ENCODE measurements at regions not wholly inside any gene's neighbourhood (a gene's known extent, or its start where the extent isn't known, plus 50 kb on each side); places are given as distances from the start of the nearest gene placed in this dataset.

DNA sequence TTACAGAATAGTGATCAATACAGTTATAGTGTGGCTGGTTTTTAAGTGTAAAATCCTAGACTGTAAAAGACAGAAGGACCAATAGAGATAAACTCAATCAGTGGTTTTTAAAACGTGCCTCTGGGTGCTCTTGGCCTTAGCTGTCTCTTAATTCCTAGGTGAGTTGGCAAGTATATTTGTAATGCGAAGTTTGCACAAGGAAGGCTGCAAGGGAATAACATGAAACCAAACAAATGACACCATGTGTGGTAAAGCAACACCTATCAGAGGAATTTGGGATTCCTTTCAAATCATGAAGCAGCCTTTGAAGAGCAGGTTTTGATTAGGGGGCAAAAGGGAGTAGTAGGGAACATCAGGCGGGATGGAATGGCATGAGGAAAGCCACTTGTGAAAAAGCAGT is 284.6 kb downstream of the INHBA start:
- H3K4me3 ChIP-seq (replicated peaks in 1 of 2; ENCODE audit: low read depth in 2 of 2, low read length in 2 of 2): no peak overlapping the region
- TF ChIP-seq, protein P1, sequence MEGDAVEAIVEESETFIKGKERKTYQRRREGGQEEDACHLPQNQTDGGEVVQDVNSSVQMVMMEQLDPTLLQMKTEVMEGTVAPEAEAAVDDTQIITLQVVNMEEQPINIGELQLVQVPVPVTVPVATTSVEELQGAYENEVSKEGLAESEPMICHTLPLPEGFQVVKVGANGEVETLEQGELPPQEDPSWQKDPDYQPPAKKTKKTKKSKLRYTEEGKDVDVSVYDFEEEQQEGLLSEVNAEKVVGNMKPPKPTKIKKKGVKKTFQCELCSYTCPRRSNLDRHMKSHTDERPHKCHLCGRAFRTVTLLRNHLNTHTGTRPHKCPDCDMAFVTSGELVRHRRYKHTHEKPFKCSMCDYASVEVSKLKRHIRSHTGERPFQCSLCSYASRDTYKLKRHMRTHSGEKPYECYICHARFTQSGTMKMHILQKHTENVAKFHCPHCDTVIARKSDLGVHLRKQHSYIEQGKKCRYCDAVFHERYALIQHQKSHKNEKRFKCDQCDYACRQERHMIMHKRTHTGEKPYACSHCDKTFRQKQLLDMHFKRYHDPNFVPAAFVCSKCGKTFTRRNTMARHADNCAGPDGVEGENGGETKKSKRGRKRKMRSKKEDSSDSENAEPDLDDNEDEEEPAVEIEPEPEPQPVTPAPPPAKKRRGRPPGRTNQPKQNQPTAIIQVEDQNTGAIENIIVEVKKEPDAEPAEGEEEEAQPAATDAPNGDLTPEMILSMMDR (IDR thresholded peaks at IDR 0.05; ENCODE audit: low read depth, low read length): no peak
- no peak for DNase-seq (ENCODE audit: low read depth in 2 of 2)

GRCh38 chr7:41416208-41416595 is 286.7 kb downstream of the INHBA start:
- TF ChIP-seq, protein P1 (IDR thresholded peaks at IDR 0.05; ENCODE audit: low read depth, low read length): no peak
- DNase-seq (ENCODE audit: low read depth in 2 of 2): peak in 1 of 2 donors; percentile 3
- no peak overlapping the region for H3K4me3 ChIP-seq (replicated peaks in 1 of 2; ENCODE audit: low read depth in 2 of 2, low read length in 2 of 2)

- TF ChIP-seq, protein P1 (IDR thresholded peaks at IDR 0.05; ENCODE audit: low read depth, low read length): no peak
- no peak for DNase-seq (ENCODE audit: low read depth in 2 of 2)
- H3K4me3 ChIP-seq (replicated peaks in 1 of 2; ENCODE audit: low read depth in 2 of 2, low read length in 2 of 2): no peak overlapping the region
Measured at GRCh38 chr7:41415471-41416207, 287.3 kb downstream of the INHBA start.

DNA sequence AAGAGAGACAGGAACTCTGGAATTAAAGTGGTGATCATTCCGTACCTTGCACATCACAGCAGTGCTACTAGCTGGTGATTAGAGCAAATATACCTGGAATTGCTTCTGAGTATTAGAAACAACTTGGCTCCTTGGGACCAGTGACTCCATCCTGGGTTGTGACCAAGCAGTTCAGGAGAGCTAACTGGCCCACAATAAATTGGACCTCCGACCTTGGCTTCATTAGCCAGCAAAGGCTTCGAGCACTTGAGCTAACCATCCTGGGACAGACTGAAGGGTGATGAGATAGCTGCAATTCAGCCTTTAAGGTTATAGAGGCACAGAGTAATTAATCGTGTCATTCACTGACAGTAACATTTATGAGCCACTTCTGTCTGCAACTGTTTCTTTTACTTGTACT is 287.8 kb downstream of the INHBA start:
- TF ChIP-seq, protein P1 (IDR thresholded peaks at IDR 0.05; ENCODE audit: low read depth, low read length): no peak
- H3K4me3 ChIP-seq (replicated peaks in 1 of 2; ENCODE audit: low read depth in 2 of 2, low read length in 2 of 2): no peak overlapping the region
- no peak for DNase-seq (ENCODE audit: low read depth in 2 of 2)

DNA sequence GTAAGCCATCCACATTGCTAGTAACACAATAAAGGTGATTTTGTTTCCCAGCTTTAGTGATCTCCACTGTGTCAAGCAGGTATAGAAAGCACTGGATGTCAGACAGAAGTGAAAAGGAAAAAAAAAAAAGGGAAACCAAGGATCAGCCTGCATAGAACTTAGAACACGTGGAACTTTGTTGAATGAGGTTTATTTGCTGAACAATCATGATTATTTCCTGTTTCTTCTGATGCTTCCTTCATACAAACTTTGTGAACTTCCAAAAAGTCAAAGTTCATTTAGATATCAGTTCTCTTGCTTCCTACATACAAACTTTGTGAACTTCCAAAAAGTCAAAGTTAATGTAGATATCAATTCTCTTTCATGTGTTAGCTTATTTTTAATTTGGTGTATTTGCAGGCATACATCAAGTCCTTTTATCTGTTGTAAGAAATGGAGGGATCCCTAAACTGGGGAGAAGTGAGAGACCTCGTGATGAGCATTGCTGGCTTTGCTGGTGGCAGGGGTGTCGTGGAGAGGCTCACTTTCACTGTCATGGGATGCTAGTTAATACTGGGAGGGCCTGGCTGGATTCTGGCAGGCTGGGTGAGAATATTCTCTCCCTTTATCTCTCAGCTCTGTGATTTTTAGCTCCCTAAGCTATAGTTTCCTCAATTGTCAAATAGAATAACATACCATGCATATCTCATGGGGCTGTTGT is 298.4 kb downstream of the INHBA start:
- TF ChIP-seq, protein P1 (IDR thresholded peaks at IDR 0.05; ENCODE audit: low read depth, low read length): no peak

GRCh38 chr7:41403291-41403690 is 299.6 kb downstream of the INHBA start:
- TF ChIP-seq, protein P1 (IDR thresholded peaks at IDR 0.05; ENCODE audit: low read depth, low read length): no peak
- no peak overlapping the region for H3K4me3 ChIP-seq (replicated peaks in 1 of 2; ENCODE audit: low read depth in 2 of 2, low read length in 2 of 2)
- DNase-seq (ENCODE audit: low read depth in 2 of 2): no peak

More for the DNA sequence above, 298.4 kb downstream of the INHBA start:
- no peak for DNase-seq (ENCODE audit: low read depth in 2 of 2)
- no peak overlapping the region for H3K4me3 ChIP-seq (replicated peaks in 1 of 2; ENCODE audit: low read depth in 2 of 2, low read length in 2 of 2)

Data from cardiac fibroblast (primary cell).